ENCODE measurements at regions not wholly inside any gene's neighbourhood (a gene's known extent, or its start where the extent isn't known, plus 50 kb on each side); places are given as distances from the start of the nearest gene placed in this dataset.

DNA sequence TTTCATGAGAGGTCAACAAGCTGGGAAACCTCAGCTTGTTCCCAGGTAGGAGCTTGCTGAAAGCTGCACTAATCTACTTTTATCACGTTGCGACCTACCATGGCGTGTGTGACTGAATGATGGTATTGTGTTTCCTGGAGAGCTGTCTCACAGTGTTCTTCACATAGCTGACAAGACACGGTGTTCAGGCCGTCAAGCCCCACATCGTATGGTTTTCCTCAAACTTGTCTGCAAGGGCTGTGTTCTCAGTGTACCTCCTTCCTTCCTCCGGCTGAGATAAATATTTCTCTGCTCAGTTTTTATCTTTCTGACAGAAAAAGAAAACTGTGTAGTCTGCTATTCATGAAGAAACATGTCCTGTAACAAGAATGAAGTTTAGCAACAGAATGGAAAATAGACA, 244.8 kb downstream of the DCDC2C start:
- no peak overlapping the region for H3K4me2 ChIP-seq (ENCODE audit: low read length)
- no peak overlapping the region for H3K4me3 ChIP-seq (ENCODE audit: low read length)
- H4K20me1 ChIP-seq (ENCODE audit: control insufficient read depth, insufficient read depth, low read depth, low read length) = no peaks in the 10 kb centered on the region
- no peaks in the 10 kb centered on the region for H3K27me3 ChIP-seq (ENCODE audit: control insufficient read depth, low read length)
- H3K27ac ChIP-seq (ENCODE audit: low read depth, low read length) = no peak overlapping the region
- H3K9me2 ChIP-seq (replicated peaks; ENCODE audit: control insufficient read depth, low read length) = no peaks in the 10 kb centered on the region
- no peaks in the 10 kb centered on the region for H3F3A ChIP-seq (ENCODE audit: control insufficient read depth, insufficient read depth)
- H3K79me2 ChIP-seq (ENCODE audit: control insufficient read depth, low read length) = no peaks in the 10 kb centered on the region
- no peaks in the 10 kb centered on the region for H3K36me3 ChIP-seq (ENCODE audit: control insufficient read depth, low read length)
- TF ChIP-seq, protein P1, sequence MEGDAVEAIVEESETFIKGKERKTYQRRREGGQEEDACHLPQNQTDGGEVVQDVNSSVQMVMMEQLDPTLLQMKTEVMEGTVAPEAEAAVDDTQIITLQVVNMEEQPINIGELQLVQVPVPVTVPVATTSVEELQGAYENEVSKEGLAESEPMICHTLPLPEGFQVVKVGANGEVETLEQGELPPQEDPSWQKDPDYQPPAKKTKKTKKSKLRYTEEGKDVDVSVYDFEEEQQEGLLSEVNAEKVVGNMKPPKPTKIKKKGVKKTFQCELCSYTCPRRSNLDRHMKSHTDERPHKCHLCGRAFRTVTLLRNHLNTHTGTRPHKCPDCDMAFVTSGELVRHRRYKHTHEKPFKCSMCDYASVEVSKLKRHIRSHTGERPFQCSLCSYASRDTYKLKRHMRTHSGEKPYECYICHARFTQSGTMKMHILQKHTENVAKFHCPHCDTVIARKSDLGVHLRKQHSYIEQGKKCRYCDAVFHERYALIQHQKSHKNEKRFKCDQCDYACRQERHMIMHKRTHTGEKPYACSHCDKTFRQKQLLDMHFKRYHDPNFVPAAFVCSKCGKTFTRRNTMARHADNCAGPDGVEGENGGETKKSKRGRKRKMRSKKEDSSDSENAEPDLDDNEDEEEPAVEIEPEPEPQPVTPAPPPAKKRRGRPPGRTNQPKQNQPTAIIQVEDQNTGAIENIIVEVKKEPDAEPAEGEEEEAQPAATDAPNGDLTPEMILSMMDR (IDR thresholded peaks at IDR 0.05; ENCODE audit: low read depth, low read length, poor library complexity, severe bottlenecking) = no peak
- TF ChIP-seq EZH2phosphoT487 (IDR thresholded peaks at IDR 0.05; ENCODE audit: borderline replicate concordance, low read length) = no peak
- H3K9me3 ChIP-seq (ENCODE audit: control insufficient read depth, insufficient read depth, low read length) = no peaks in the 10 kb centered on the region; the same call in 1 of the 2 replicates
- no peaks in the 10 kb centered on the region for H3K4me1 ChIP-seq (ENCODE audit: control insufficient read depth, low read length)

DNA sequence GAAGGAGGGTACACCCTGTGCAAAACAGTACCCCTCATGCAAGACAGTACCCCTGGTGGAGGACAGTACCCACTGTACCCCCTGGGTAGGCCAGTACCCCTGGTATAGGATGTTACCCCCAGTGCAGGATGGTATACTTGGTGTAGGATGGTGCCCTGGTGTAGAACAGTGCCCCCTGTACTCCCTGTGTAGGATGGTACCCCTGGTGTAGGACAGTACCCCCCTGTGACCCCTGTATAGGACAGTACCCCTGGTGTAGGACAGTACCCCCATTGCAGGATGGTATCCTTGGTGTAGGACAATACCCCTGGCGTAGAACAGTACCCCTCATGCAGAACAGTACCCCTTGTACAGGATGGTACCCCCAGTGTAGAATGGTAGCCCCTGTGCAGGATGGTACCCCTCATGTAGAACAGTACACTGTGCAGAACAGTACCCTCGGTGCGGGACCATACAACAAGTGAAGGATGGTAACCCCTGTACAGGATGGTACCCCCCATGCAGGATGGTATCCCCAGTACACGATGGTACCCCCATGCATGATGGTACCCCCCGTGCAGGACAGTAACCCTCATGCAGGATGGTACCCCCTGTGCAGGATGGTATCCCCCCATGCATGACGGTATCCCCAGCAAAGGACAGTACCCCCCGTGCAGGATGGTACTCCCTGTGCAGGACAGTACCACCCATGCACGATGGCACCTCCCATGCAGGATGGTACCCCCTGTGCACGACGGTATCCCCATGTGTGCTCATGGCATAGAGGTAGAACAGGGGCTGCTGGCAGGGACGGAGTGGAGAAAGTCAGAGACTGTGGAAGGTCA, 248.0 kb downstream of the DCDC2C start:
- Histone ChIP-seq H3K4me1 (ENCODE audit: control insufficient read depth, low read length) (no peaks in the 10 kb centered on the region), H3K4me2 (ENCODE audit: low read length) (no peak overlapping the region), H3K27me3 (ENCODE audit: control insufficient read depth, low read length) (no peaks in the 10 kb centered on the region), H4K20me1 (ENCODE audit: control insufficient read depth, insufficient read depth, low read depth, low read length) (no peaks in the 10 kb centered on the region), H3K4me3 (ENCODE audit: low read length) (no peak overlapping the region), H3K36me3 (ENCODE audit: control insufficient read depth, low read length) (no peaks in the 10 kb centered on the region), H3K27ac (ENCODE audit: low read depth, low read length) (no peak overlapping the region), H3K9me3 (ENCODE audit: control insufficient read depth, insufficient read depth, low read length) (no peaks in the 10 kb centered on the region; the same call in 1 of the 2 replicates), H3F3A (ENCODE audit: control insufficient read depth, insufficient read depth) (no peaks in the 10 kb centered on the region), H3K79me2 (ENCODE audit: control insufficient read depth, low read length) (no peaks in the 10 kb centered on the region), H3K9me2 (replicated peaks; ENCODE audit: control insufficient read depth, low read length) (no peaks in the 10 kb centered on the region)
- TF ChIP-seq, protein P1 (IDR thresholded peaks at IDR 0.05; ENCODE audit: low read depth, low read length, poor library complexity, severe bottlenecking) = no peak

GRCh38 chr2:3952866-3953516, 249.6 kb downstream of the DCDC2C start:
- TF ChIP-seq, protein P1 (IDR thresholded peaks at IDR 0.05; ENCODE audit: low read depth, low read length, poor library complexity, severe bottlenecking) = no peak
- Histone ChIP-seq H3K27me3 (ENCODE audit: control insufficient read depth, low read length) (no peaks in the 10 kb centered on the region), H3K4me2 (ENCODE audit: low read length) (no peak overlapping the region), H3F3A (ENCODE audit: control insufficient read depth, insufficient read depth) (no peaks in the 10 kb centered on the region), H3K27ac (ENCODE audit: low read depth, low read length) (no peak overlapping the region), H3K9me2 (replicated peaks; ENCODE audit: control insufficient read depth, low read length) (no peaks in the 10 kb centered on the region), H3K36me3 (ENCODE audit: control insufficient read depth, low read length) (no peaks in the 10 kb centered on the region), H3K4me1 (ENCODE audit: control insufficient read depth, low read length) (no peaks in the 10 kb centered on the region), H3K9me3 (ENCODE audit: control insufficient read depth, insufficient read depth, low read length) (no peaks in the 10 kb centered on the region; the same call in 1 of the 2 replicates), H3K79me2 (ENCODE audit: control insufficient read depth, low read length) (no peaks in the 10 kb centered on the region), H3K4me3 (ENCODE audit: low read length) (no peak overlapping the region), H4K20me1 (ENCODE audit: control insufficient read depth, insufficient read depth, low read depth, low read length) (no peaks in the 10 kb centered on the region)
